ENCODE measurements at regions not wholly inside any gene's neighbourhood (a gene's known extent, or its start where the extent isn't known, plus 50 kb on each side); places are given as distances from the start of the nearest gene placed in this dataset.

GRCh38 chr9:14478175-14479162 lies 164.5 kb upstream of the NFIB start:
- TF ChIP-seq CTCF (conservative IDR thresholded peaks at IDR 0.05; ENCODE audit: low read depth, low read length), result no peak
- no peak for TF ChIP-seq EZH2 (IDR thresholded peaks at IDR 0.05; ENCODE audit: low read length, unreplicated experiment)

All from PC-3 (cell line).